GM23338 (cell line): ENCODE measurements at regions not wholly inside any gene's neighbourhood (a gene's known extent, or its start where the extent isn't known, plus 50 kb on each side); places are given as distances from the start of the nearest gene placed in this dataset.

Source experiments
- CTCF ChIP-seq, 2 experiments: fragments of 200-600 bp in 1 of 2; sonication (generic) in 1 of 2; conservative IDR thresholded peaks; 2 replicates each; pipeline versions ENCODE4 v1.5.1 to v1.6.1; 2016 to 2017; ENCODE audit warnings: antibody characterized with exemption in 2 of 2, low read depth in 2 of 2, mild to moderate bottlenecking in 2 of 2, moderate library complexity in 1 of 2
- EZH2phosphoT487 ChIP-seq: fragments of 200-600 bp; sonication (generic); IDR thresholded peaks from one replicate; pipeline ENCODE4 v1.8.1; 2018; ENCODE audit warnings: antibody characterized with exemption; ENCODE audit not compliant: unreplicated experiment
- JUNB ChIP-seq: IDR thresholded peaks from one replicate; pipeline ENCODE4 v1.6.1; 2016; ENCODE audit warnings: antibody characterized with exemption; ENCODE audit not compliant: unreplicated experiment
- POLR2AphosphoS5 ChIP-seq: IDR thresholded peaks from 2 replicates; pipeline ENCODE4 v1.6.1; 2016; ENCODE audit warnings: antibody characterized with exemption, low read depth
- TF ChIP-seq, protein P1 (sequence below): IDR thresholded peaks from one replicate; pipeline ENCODE4 v1.6.1; 2018; ENCODE audit warnings: antibody characterized with exemption; ENCODE audit not compliant: unreplicated experiment

GRCh38 chr9:106615118-106615889 lies 247.7 kb upstream of the ZNF462 start:
- TF ChIP-seq CTCF (conservative IDR thresholded peaks at IDR 0.05; ENCODE audit: low read depth in 2 of 2) (no peak), EZH2phosphoT487 (no peak), POLR2AphosphoS5 (no peak), JUNB (no peak)
- TF ChIP-seq, protein P1, sequence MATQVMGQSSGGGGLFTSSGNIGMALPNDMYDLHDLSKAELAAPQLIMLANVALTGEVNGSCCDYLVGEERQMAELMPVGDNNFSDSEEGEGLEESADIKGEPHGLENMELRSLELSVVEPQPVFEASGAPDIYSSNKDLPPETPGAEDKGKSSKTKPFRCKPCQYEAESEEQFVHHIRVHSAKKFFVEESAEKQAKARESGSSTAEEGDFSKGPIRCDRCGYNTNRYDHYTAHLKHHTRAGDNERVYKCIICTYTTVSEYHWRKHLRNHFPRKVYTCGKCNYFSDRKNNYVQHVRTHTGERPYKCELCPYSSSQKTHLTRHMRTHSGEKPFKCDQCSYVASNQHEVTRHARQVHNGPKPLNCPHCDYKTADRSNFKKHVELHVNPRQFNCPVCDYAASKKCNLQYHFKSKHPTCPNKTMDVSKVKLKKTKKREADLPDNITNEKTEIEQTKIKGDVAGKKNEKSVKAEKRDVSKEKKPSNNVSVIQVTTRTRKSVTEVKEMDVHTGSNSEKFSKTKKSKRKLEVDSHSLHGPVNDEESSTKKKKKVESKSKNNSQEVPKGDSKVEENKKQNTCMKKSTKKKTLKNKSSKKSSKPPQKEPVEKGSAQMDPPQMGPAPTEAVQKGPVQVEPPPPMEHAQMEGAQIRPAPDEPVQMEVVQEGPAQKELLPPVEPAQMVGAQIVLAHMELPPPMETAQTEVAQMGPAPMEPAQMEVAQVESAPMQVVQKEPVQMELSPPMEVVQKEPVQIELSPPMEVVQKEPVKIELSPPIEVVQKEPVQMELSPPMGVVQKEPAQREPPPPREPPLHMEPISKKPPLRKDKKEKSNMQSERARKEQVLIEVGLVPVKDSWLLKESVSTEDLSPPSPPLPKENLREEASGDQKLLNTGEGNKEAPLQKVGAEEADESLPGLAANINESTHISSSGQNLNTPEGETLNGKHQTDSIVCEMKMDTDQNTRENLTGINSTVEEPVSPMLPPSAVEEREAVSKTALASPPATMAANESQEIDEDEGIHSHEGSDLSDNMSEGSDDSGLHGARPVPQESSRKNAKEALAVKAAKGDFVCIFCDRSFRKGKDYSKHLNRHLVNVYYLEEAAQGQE, result no peak
